Activated naive CD4-positive, alpha-beta T cell treated with anti-CD3 and anti-CD28 coated beads for 36 hours (primary cell): ENCODE measurements at regions not wholly inside any gene's neighbourhood (a gene's known extent, or its start where the extent isn't known, plus 50 kb on each side); places are given as distances from the start of the nearest gene placed in this dataset.
"Not testable (repeated sequence)": the region's sequence is repeated elsewhere in the genome, so short reads cannot be mapped to it uniquely, and the experiment has no call there.

Experiments used
- CTCF ChIA-PET: fragments of 350-600 bp; sonication (Branson Sonifier 250); formaldehyde crosslinking; loops from one replicate; lab custom pipeline; 2021; ENCODE audit warnings: antibody characterized with exemption; lab: Charles Lee
- DNase-seq: peaks from one replicate; pipeline ENCODE4 v3.0.0-alpha.2; 2020
- H3K27ac Mint-ChIP-seq: one replicate; pipeline ENCODE4 v1.8.0; 2021; ENCODE audit warnings: mild to moderate bottlenecking, mixed read lengths
- H3K27me3 Mint-ChIP-seq: one replicate; pipeline ENCODE4 v1.8.0; 2021; ENCODE audit warnings: low read depth, mixed read lengths
- H3K36me3 Mint-ChIP-seq: one replicate; pipeline ENCODE4 v1.8.0; 2021; ENCODE audit warnings: low read depth, mixed read lengths
- H3K4me1 Mint-ChIP-seq: one replicate; pipeline ENCODE4 v1.8.0; 2021; ENCODE audit warnings: low read depth, mixed read lengths
- H3K4me3 Mint-ChIP-seq: one replicate; pipeline ENCODE4 v1.8.0; 2021; ENCODE audit warnings: mild to moderate bottlenecking, moderate library complexity, mixed read lengths
- H3K9me3 Mint-ChIP-seq: one replicate; pipeline ENCODE4 v1.8.0; 2021; ENCODE audit warnings: mixed read lengths
- intact Hi-C: fragments of 100-400 bp; cut with micrococcal nuclease; formaldehyde crosslinking; loops from one replicate; pipeline ENCODE4 v1.15.1; 2023

- Mint-ChIP-seq H3K9me3 (peaks cover 2% of the 10 kb centered on the region), H3K4me1 (no peaks in the 10 kb centered on the region), H3K27me3 (peaks cover 2% of the 10 kb centered on the region), H3K36me3 (no peaks in the 10 kb centered on the region), H3K27ac (no peak overlapping the region), H3K4me3 (no peak overlapping the region)
- DNase-seq: no peak
- CTCF ChIA-PET: no interaction called here
- intact Hi-C loops: no loop called here
Observed at GRCh38 chr6:120775698-120776097, 558.6 kb downstream of the TBC1D32 start.

DNA sequence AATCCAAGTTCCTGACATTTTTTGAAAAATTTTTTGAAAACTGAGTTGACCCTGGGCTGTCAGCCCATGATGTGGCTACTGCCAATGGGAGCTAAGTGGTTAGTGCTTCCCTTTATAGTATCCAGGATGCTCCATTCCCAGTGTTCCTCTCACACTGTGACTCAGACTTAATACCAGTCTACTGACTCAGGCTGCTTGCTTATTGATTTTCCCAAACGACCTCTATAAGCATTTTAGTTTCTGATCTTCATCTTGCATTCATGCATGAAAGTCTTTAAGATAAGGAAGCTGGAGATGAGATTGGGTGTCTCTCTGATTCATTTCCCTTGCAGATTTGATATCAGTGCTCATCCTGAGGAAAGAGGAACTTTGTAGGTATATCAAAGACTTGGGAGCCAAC lies 560.0 kb downstream of the TBC1D32 start:
- H3K4me3 Mint-ChIP-seq: no peak overlapping the region
- no peak overlapping the region for H3K27ac Mint-ChIP-seq
- no peak for DNase-seq
- intact Hi-C loops: no loop called here
- no peaks in the 10 kb centered on the region for H3K4me1 Mint-ChIP-seq
- H3K27me3 Mint-ChIP-seq: peaks cover 2% of the 10 kb centered on the region
- CTCF ChIA-PET: no interaction called here
- H3K36me3 Mint-ChIP-seq: no peaks in the 10 kb centered on the region
- H3K9me3 Mint-ChIP-seq: peaks cover 2% of the 10 kb centered on the region

GRCh38 chr6:120771019-120771418 lies 563.3 kb downstream of the TBC1D32 start:
- Mint-ChIP-seq H3K27ac (no peak overlapping the region), H3K4me3 (no peak overlapping the region), H3K36me3 (no peaks in the 10 kb centered on the region), H3K27me3 (no peaks in the 10 kb centered on the region), H3K4me1 (no peaks in the 10 kb centered on the region), H3K9me3 (no peaks in the 10 kb centered on the region)
- no peak for DNase-seq
- CTCF ChIA-PET: no interaction called here
- intact Hi-C loops: no loop called here

GRCh38 chr6:120764312-120764711 lies 570.0 kb downstream of the TBC1D32 start:
- CTCF ChIA-PET: interaction anchor here (0.6 kb wide), 1 partner anchor 364 kb away, joined by 4 read pairs; no protein-coding TSS in a partner anchor
- H3K9me3 Mint-ChIP-seq: no peaks in the 10 kb centered on the region
- intact Hi-C loops: no loop called here
- H3K27me3 Mint-ChIP-seq: no peaks in the 10 kb centered on the region
- no peak overlapping the region for H3K4me3 Mint-ChIP-seq
- H3K27ac Mint-ChIP-seq: no peak overlapping the region
- H3K36me3 Mint-ChIP-seq: no peaks in the 10 kb centered on the region
- no peak for DNase-seq
- no peaks in the 10 kb centered on the region for H3K4me1 Mint-ChIP-seq

GRCh38 chr6:120759570-120759969 lies 574.7 kb downstream of the TBC1D32 start:
- Mint-ChIP-seq H3K36me3 (no peaks in the 10 kb centered on the region), H3K27me3 (no peaks in the 10 kb centered on the region)

GRCh38 chr6:120748574-120748973 lies 585.7 kb downstream of the TBC1D32 start:
- DNase-seq, intact Hi-C loops, H3K36me3 Mint-ChIP-seq, H3K4me3 Mint-ChIP-seq, H3K27ac Mint-ChIP-seq, H3K4me1 Mint-ChIP-seq, CTCF ChIA-PET, H3K9me3 Mint-ChIP-seq, H3K27me3 Mint-ChIP-seq: not testable (repeated sequence)

More at GRCh38 chr6:120759570-120759969, 574.7 kb downstream of the TBC1D32 start:
- Mint-ChIP-seq H3K9me3 (no peaks in the 10 kb centered on the region), H3K4me1 (no peaks in the 10 kb centered on the region), H3K27ac (no peak overlapping the region), H3K4me3 (no peak overlapping the region)
- CTCF ChIA-PET: no interaction called here
- intact Hi-C loops: no loop called here
- no peak for DNase-seq

DNA sequence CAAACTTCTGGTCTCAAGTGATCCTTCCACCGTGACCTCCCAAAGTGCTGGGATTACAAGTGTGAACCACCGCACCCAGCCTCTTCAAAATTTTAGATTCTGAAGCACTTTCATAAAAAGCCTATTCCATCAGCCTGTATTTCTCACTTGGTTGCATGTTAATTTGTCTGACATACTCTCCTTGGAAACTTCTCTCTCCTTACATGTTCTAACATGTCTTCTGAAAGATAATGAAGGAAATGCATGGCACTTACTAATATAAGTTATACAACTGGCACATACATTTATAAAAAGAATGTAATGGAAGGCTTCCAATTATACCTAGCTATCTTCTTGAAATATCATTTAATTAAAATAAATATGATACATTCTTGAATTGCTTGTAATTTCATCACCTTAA lies 597.5 kb downstream of the TBC1D32 start:
- no peaks in the 10 kb centered on the region for H3K4me1 Mint-ChIP-seq
- intact Hi-C loops: no loop called here
- H3K4me3 Mint-ChIP-seq: no peak overlapping the region
- H3K27ac Mint-ChIP-seq: no peak overlapping the region
- peaks cover 5% of the 10 kb centered on the region for H3K9me3 Mint-ChIP-seq
- H3K36me3 Mint-ChIP-seq: no peaks in the 10 kb centered on the region
- DNase-seq: no peak
- CTCF ChIA-PET: no interaction called here
- no peaks in the 10 kb centered on the region for H3K27me3 Mint-ChIP-seq

GRCh38 chr6:120735641-120736040 lies 598.6 kb downstream of the TBC1D32 start:
- no peaks in the 10 kb centered on the region for H3K4me1 Mint-ChIP-seq
- DNase-seq: no peak
- CTCF ChIA-PET: no interaction called here
- intact Hi-C loops: no loop called here
- no peak overlapping the region for H3K27ac Mint-ChIP-seq
- no peak overlapping the region for H3K4me3 Mint-ChIP-seq
- H3K9me3 Mint-ChIP-seq: peaks cover 6% of the 10 kb centered on the region
- H3K27me3 Mint-ChIP-seq: no peaks in the 10 kb centered on the region
- H3K36me3 Mint-ChIP-seq: no peaks in the 10 kb centered on the region

DNA sequence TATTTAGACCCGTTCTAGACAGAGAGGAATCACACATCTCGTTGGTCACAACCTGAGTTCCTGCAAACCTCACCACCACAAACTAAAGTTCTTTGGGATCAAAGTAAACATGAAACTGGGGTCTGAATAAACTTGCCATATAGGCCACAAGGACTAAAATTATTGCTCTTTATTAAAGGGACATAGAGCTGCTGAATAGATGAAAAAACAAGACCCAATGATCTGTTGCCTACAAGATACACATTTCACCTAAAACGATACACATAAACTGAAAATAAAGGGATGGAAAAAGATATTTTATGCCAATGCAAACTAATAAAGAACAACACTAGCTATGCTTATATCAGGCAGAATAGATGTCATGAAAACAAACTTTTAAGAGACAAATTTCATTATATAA lies 623.0 kb downstream of the TBC1D32 start:
- Mint-ChIP-seq H3K9me3 (peaks cover 2% of the 10 kb centered on the region), H3K27ac (no peak overlapping the region), H3K4me3 (no peak overlapping the region), H3K4me1 (no peaks in the 10 kb centered on the region), H3K36me3 (no peaks in the 10 kb centered on the region), H3K27me3 (no peaks in the 10 kb centered on the region)
- intact Hi-C loops: no loop called here
- DNase-seq: no peak
- CTCF ChIA-PET: no interaction called here

GRCh38 chr6:120700001-120700400 lies 634.3 kb downstream of the TBC1D32 start:
- Mint-ChIP-seq H3K4me1 (no peaks in the 10 kb centered on the region), H3K36me3 (no peaks in the 10 kb centered on the region), H3K4me3 (no peak overlapping the region), H3K27ac (no peak overlapping the region), H3K9me3 (peaks cover 2% of the 10 kb centered on the region), H3K27me3 (no peaks in the 10 kb centered on the region)
- CTCF ChIA-PET: no interaction called here
- no peak for DNase-seq
- intact Hi-C loops: no loop called here

- H3K27ac Mint-ChIP-seq: no peak overlapping the region
- DNase-seq: no peak
- intact Hi-C loops: no loop called here
- H3K9me3 Mint-ChIP-seq: no peaks in the 10 kb centered on the region
- CTCF ChIA-PET: no interaction called here
- no peaks in the 10 kb centered on the region for H3K36me3 Mint-ChIP-seq
- H3K4me3 Mint-ChIP-seq: no peak overlapping the region
- H3K4me1 Mint-ChIP-seq: no peaks in the 10 kb centered on the region
- no peaks in the 10 kb centered on the region for H3K27me3 Mint-ChIP-seq
Observed at GRCh38 chr6:120686492-120686891, 647.8 kb downstream of the TBC1D32 start.

- CTCF ChIA-PET: interaction anchor here (0.6 kb wide), 1 partner anchor 30 kb away, joined by 4 read pairs; no protein-coding TSS in a partner anchor
- intact Hi-C loops: no loop called here
- no peak for DNase-seq
- no peaks in the 10 kb centered on the region for H3K4me1 Mint-ChIP-seq
- no peaks in the 10 kb centered on the region for H3K27me3 Mint-ChIP-seq
- H3K27ac Mint-ChIP-seq: no peak overlapping the region
- H3K9me3 Mint-ChIP-seq: peaks cover 3% of the 10 kb centered on the region
- H3K36me3 Mint-ChIP-seq: no peaks in the 10 kb centered on the region
- H3K4me3 Mint-ChIP-seq: no peak overlapping the region
Observed at GRCh38 chr6:120682145-120682544, 652.1 kb downstream of the TBC1D32 start.

DNA sequence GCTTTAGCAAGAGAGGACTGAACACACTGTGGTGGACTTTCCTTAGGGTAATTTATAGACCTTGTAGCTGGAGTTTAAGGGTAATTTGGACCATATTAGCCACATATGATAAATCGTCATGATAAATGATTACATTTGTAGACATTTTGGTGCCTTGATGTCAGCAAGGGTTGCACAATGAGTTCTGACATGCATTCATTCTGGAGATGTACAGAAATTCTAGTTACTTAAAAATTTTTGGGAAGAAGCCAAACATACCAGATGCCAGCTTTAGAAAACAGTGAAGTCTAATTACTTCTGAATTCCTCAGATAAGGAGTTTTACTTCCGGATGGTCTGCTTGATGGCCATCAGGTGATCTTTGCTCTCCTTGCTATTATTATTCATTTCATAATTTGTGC lies 653.1 kb downstream of the TBC1D32 start:
- Mint-ChIP-seq H3K9me3 (peaks cover 3% of the 10 kb centered on the region), H3K4me3 (no peak overlapping the region), H3K27ac (no peak overlapping the region), H3K36me3 (no peaks in the 10 kb centered on the region), H3K27me3 (no peaks in the 10 kb centered on the region), H3K4me1 (no peaks in the 10 kb centered on the region)
- CTCF ChIA-PET: no interaction called here
- no peak for DNase-seq
- intact Hi-C loops: no loop called here

DNA sequence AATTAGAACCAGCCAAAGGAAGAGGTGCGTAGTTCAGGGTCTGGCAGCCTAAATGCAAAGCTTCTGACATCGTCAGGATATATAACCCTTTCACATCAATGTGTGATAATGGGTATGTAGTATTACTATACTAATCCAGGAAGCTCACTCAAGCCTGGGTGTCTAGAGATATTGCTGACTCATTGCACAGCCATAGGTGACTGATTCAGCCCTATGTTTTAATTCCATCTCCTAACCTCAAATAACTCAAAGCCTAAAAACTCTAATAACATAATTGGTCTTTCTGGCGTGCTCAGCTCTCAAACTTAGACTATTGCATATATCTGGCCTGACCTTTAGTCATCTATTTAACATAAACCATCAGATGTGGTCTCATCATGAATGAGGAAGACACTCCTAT lies 658.4 kb downstream of the TBC1D32 start:
- intact Hi-C loops: no loop called here

More for the DNA sequence above, 658.4 kb downstream of the TBC1D32 start:
- Mint-ChIP-seq H3K27ac (no peak overlapping the region), H3K4me3 (no peak overlapping the region), H3K27me3 (no peaks in the 10 kb centered on the region), H3K36me3 (no peaks in the 10 kb centered on the region), H3K4me1 (no peaks in the 10 kb centered on the region), H3K9me3 (peaks cover 3% of the 10 kb centered on the region)
- CTCF ChIA-PET: no interaction called here
- no peak for DNase-seq
